CD4-positive, CD25-positive, alpha-beta regulatory T cell (primary cell): ENCODE measurements at regions not wholly inside any gene's neighbourhood (a gene's known extent, or its start where the extent isn't known, plus 50 kb on each side); places are given as distances from the start of the nearest gene placed in this dataset.

Experiments used
- ATAC-seq, 2 donors: fragments of 150-1000 bp; cut with Tn5 transposase; one replicate each; pipeline ENCODE4 v1.10.0; 2021; ENCODE audit warnings: low read depth in 2 of 2, moderate number of reproducible peaks in 2 of 2, moderate library complexity in 1 of 2
- DNase-seq, 3 donors: peaks; one replicate each; pipeline versions ENCODE4 v3.0.0 to v3.0.0-alpha.2; 2012 to 2022; ENCODE audit warnings: mixed read lengths in 1 of 3
- H3K27ac ChIP-seq: one replicate; pipeline ENCODE4 v1.7.0; 2013; ENCODE audit warnings: mild to moderate bottlenecking, low read length; ENCODE audit not compliant: insufficient read depth, poor library complexity, severe bottlenecking
- H3K27me3 ChIP-seq: one replicate; pipeline ENCODE4 v1.7.0; 2013; ENCODE audit warnings: low read length; ENCODE audit not compliant: control insufficient read depth, insufficient read depth
- H3K36me3 ChIP-seq: one replicate; pipeline ENCODE4 v1.7.0; 2013; ENCODE audit warnings: mild to moderate bottlenecking, low read length, moderate library complexity; ENCODE audit not compliant: control insufficient read depth, insufficient read depth
- H3K4me1 ChIP-seq: 2 replicates; pipeline ENCODE4 v1.7.0; 2013; ENCODE audit warnings: mild to moderate bottlenecking, low read length; ENCODE audit not compliant: insufficient read depth, control insufficient read depth, poor library complexity, severe bottlenecking
- H3K4me3 ChIP-seq: one replicate; pipeline ENCODE4 v1.7.0; 2013; ENCODE audit warnings: low read depth, mild to moderate bottlenecking, low read length, moderate library complexity
- H3K9me3 ChIP-seq, 2 experiments: 1 replicate in 1 of 2; 2 replicates in 1 of 2; pipeline ENCODE4 v1.7.0; 2013; ENCODE audit warnings: low read length in 2 of 2, mild to moderate bottlenecking in 1 of 2, moderate library complexity in 1 of 2; ENCODE audit not compliant: control insufficient read depth in 2 of 2
- H3K27ac Mint-ChIP-seq, 3 donors: one replicate each; pipeline ENCODE4 v1.8.0; 2020 to 2022; ENCODE audit warnings: mild to moderate bottlenecking in 3 of 3, mixed read lengths in 3 of 3, moderate library complexity in 2 of 3
- H3K27me3 Mint-ChIP-seq: one replicate; pipeline ENCODE4 v1.8.0; 2022; ENCODE audit warnings: mild to moderate bottlenecking, mixed read lengths
- H3K36me3 Mint-ChIP-seq: one replicate; pipeline ENCODE4 v1.8.0; 2020; ENCODE audit warnings: mixed read lengths
- H3K4me1 Mint-ChIP-seq, 4 donors: one replicate each; pipeline ENCODE4 v1.8.0; 2020 to 2022; ENCODE audit warnings: mixed read lengths in 4 of 4, mild to moderate bottlenecking in 1 of 4
- H3K4me3 Mint-ChIP-seq, 4 donors: one replicate each; pipeline ENCODE4 v1.8.0; 2020 to 2022; ENCODE audit warnings: mild to moderate bottlenecking in 4 of 4, mixed read lengths in 4 of 4, moderate library complexity in 3 of 4
- H3K9me3 Mint-ChIP-seq, 7 donors: one replicate each; pipeline ENCODE4 v1.8.0; 2020 to 2022; ENCODE audit warnings: mixed read lengths in 7 of 7, mild to moderate bottlenecking in 3 of 7, moderate library complexity in 2 of 7

- Histone ChIP-seq H3K4me1 (no peaks in the 10 kb centered on the region), H3K27me3 (no peaks in the 10 kb centered on the region), H3K9me3 (no peaks in the 10 kb centered on the region), H3K4me3 (no peak overlapping the region), H3K36me3 (no peaks in the 10 kb centered on the region), H3K27ac (no peak overlapping the region)
- Mint-ChIP-seq H3K4me3 (no peak overlapping the region), H3K4me1 (peaks cover 0 to 5% (median 0%) of the 10 kb centered on the region in 4 donors), H3K36me3 (no peaks in the 10 kb centered on the region), H3K27ac (no peak overlapping the region), H3K9me3 (peaks cover 0 to 6% (median 0%) of the 10 kb centered on the region in 7 donors), H3K27me3 (no peaks in the 10 kb centered on the region)
- ATAC-seq (no peak), DNase-seq (no peak)
These were observed 55.5 kb upstream of the KLF4 start for GRCh38 chr9:107545036-107545435.

GRCh38 chr9:107542411-107543157, 53.0 kb upstream of the KLF4 start:
- Mint-ChIP-seq H3K4me1 (peaks cover 0 to 4% (median 0%) of the 10 kb centered on the region in 4 donors), H3K27me3 (no peaks in the 10 kb centered on the region), H3K36me3 (no peaks in the 10 kb centered on the region), H3K4me3 (no peak overlapping the region), H3K27ac (no peak overlapping the region), H3K9me3 (peaks cover 0 to 6% (median 0%) of the 10 kb centered on the region in 7 donors)
- H3K4me1 ChIP-seq = no peaks in the 10 kb centered on the region
- DNase-seq (no peak), ATAC-seq (no peak)
- no peaks in the 10 kb centered on the region for H3K27me3 ChIP-seq
- no peak overlapping the region for H3K4me3 ChIP-seq
- H3K9me3 ChIP-seq = no peaks in the 10 kb centered on the region
- H3K36me3 ChIP-seq = no peaks in the 10 kb centered on the region
- H3K27ac ChIP-seq = no peak overlapping the region

GRCh38 chr9:107541523-107541922, 52.0 kb upstream of the KLF4 start:
- H3K27ac ChIP-seq = no peak overlapping the region
- H3K9me3 ChIP-seq = no peaks in the 10 kb centered on the region
- no peak for DNase-seq
- no peak overlapping the region for H3K27ac Mint-ChIP-seq
- H3K4me1 ChIP-seq = no peaks in the 10 kb centered on the region
- H3K36me3 Mint-ChIP-seq = no peaks in the 10 kb centered on the region
- ATAC-seq = no peak
- H3K4me1 Mint-ChIP-seq = no peaks in the 10 kb centered on the region
- no peak overlapping the region for H3K4me3 ChIP-seq
- peaks cover 0 to 4% (median 0%) of the 10 kb centered on the region in 7 donors for H3K9me3 Mint-ChIP-seq
- H3K27me3 ChIP-seq = no peaks in the 10 kb centered on the region
- no peaks in the 10 kb centered on the region for H3K27me3 Mint-ChIP-seq
- H3K4me3 Mint-ChIP-seq = no peak overlapping the region
- no peaks in the 10 kb centered on the region for H3K36me3 ChIP-seq

GRCh38 chr9:107540164-107540561, 50.6 kb upstream of the KLF4 start:
- H3K4me3 ChIP-seq = no peak overlapping the region
- H3K27ac Mint-ChIP-seq = no peak overlapping the region
- DNase-seq = no peak
- no peaks in the 10 kb centered on the region for H3K27me3 ChIP-seq
- no peak overlapping the region for H3K27ac ChIP-seq
- H3K36me3 Mint-ChIP-seq = no peaks in the 10 kb centered on the region
- H3K9me3 Mint-ChIP-seq = peaks cover 0 to 3% (median 0%) of the 10 kb centered on the region in 7 donors
- ATAC-seq = no peak
- no peak overlapping the region for H3K4me3 Mint-ChIP-seq
- H3K9me3 ChIP-seq = no peaks in the 10 kb centered on the region
- H3K36me3 ChIP-seq = no peaks in the 10 kb centered on the region
- H3K27me3 Mint-ChIP-seq = no peaks in the 10 kb centered on the region
- no peaks in the 10 kb centered on the region for H3K4me1 ChIP-seq
- no peaks in the 10 kb centered on the region for H3K4me1 Mint-ChIP-seq

- Histone ChIP-seq H3K9me3 (no peaks in the 10 kb centered on the region), H3K4me1 (no peaks in the 10 kb centered on the region), H3K27ac (no peak overlapping the region), H3K36me3 (no peaks in the 10 kb centered on the region), H3K4me3 (no peak overlapping the region), H3K27me3 (no peaks in the 10 kb centered on the region)
- Mint-ChIP-seq H3K4me3 (no peak overlapping the region), H3K9me3 (peaks cover 0 to 2% (median 0%) of the 10 kb centered on the region in 7 donors), H3K4me1 (no peaks in the 10 kb centered on the region), H3K27ac (no peak overlapping the region), H3K36me3 (no peaks in the 10 kb centered on the region), H3K27me3 (no peaks in the 10 kb centered on the region)
- ATAC-seq (no peak), DNase-seq (no peak)
These were observed 50.0 kb upstream of the KLF4 start for GRCh38 chr9:107539427-107540163.
